ENCODE measurements at regions not wholly inside any gene's neighbourhood (a gene's known extent, or its start where the extent isn't known, plus 50 kb on each side); places are given as distances from the start of the nearest gene placed in this dataset.

DNA sequence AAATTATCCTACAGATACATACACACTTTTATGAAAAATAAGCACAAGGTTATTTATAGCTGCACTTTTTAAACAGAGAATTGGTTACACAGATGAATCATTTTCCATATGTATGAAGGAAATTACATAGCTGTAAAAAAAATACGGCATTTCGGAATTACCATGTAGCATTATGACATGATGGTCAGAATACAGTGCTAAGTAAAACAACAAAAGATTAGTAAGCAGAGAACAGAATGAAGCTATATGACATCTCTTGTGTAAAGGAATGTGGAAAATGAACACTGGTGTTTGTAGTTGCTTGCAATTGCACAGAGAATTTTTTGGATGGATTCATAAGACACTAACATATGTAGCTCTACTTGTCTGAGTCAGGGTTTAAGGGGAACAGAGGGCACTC is 1222.0 kb upstream of the PRKX start:
- H2AFZ ChIP-seq = no peak overlapping the region
- TF ChIP-seq NANOG (IDR thresholded peaks at IDR 0.05; ENCODE audit: borderline replicate concordance) = no peak
- no peak for TF ChIP-seq CTCF (conservative IDR thresholded peaks at IDR 0.05; ENCODE audit: low read depth in 2 of 2)
- H3K36me3 ChIP-seq (ENCODE audit: insufficient read depth) = no peaks in the 10 kb centered on the region
- Mint-ChIP-seq H3K27ac (no peak overlapping the region), H3K9me3 (no peaks in the 10 kb centered on the region), H3K36me3 (ENCODE audit: low read depth) (no peaks in the 10 kb centered on the region), H3K27me3 (ENCODE audit: insufficient read depth, low read depth, poor library complexity) (peaks cover 2% of the 10 kb centered on the region), H3K4me1 (no peaks in the 10 kb centered on the region), H3K4me3 (no peak overlapping the region)
- H3K4me3 ChIP-seq = no peak overlapping the region
- no peak overlapping the region for H3K4me2 ChIP-seq
- no peak for ATAC-seq
- H3F3A ChIP-seq (replicated peaks; ENCODE audit: low read depth) = no peaks in the 10 kb centered on the region
- no peaks in the 10 kb centered on the region for H4K20me1 ChIP-seq (replicated peaks; ENCODE audit: insufficient read depth)
- H3K27me3 ChIP-seq (ENCODE audit: insufficient read depth) = no peaks in the 10 kb centered on the region
- DNase-seq (ENCODE audit: low spot score) = no peak
- H3K4me1 ChIP-seq (ENCODE audit: insufficient read depth) = no peaks in the 10 kb centered on the region
- no peaks in the 10 kb centered on the region for H3K79me2 ChIP-seq (replicated peaks; ENCODE audit: insufficient read depth)
- 0 out of 2 replicates have a peak, but pooled peaks cover 5% of the 10 kb centered on the region for H3K9me2 ChIP-seq (ENCODE audit: insufficient read depth)
- no peak overlapping the region for H3K27ac ChIP-seq (ENCODE audit: low read depth)

DNA sequence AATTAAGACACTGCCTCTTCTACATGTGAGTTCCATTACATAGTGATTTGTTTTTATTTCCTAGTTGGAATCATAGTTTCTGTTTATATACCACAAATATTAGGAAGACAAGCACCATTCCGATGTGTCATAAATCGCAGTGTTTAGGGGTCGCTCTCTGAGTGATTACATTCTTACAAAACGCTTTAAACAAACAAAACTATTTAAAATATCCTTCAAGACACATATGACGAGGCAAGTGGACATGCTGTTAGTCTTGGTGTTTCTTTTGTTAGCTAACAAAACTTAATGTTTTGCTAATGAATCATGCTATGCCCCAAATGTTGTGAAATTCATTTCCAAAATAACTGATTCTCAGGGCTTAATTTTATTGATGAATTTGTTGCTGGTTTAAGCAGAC is 1219.3 kb upstream of the PRKX start:
- DNase-seq (ENCODE audit: low spot score) (no peak), ATAC-seq (no peak)
- Mint-ChIP-seq H3K27me3 (ENCODE audit: insufficient read depth, low read depth, poor library complexity) (peaks cover 2% of the 10 kb centered on the region), H3K4me1 (no peaks in the 10 kb centered on the region), H3K9me3 (no peaks in the 10 kb centered on the region), H3K36me3 (ENCODE audit: low read depth) (no peaks in the 10 kb centered on the region), H3K27ac (no peak overlapping the region), H3K4me3 (no peak overlapping the region)
- no peaks in the 10 kb centered on the region for H3K79me2 ChIP-seq (replicated peaks; ENCODE audit: insufficient read depth)
- no peaks in the 10 kb centered on the region for H3K4me1 ChIP-seq (ENCODE audit: insufficient read depth)
- H4K20me1 ChIP-seq (replicated peaks; ENCODE audit: insufficient read depth) = no peaks in the 10 kb centered on the region
- H2AFZ ChIP-seq = 0 out of 2 replicates have a peak overlapping the region, but pooled peaks have one; percentile 18
- no peak for TF ChIP-seq EZH2phosphoT487 (IDR thresholded peaks at IDR 0.05; ENCODE audit: unreplicated experiment)
- TF ChIP-seq CREB1 (CRISPR knock-in tag; IDR thresholded peaks at IDR 0.05; ENCODE audit: low read depth) = no peak
- TF ChIP-seq, protein P1, sequence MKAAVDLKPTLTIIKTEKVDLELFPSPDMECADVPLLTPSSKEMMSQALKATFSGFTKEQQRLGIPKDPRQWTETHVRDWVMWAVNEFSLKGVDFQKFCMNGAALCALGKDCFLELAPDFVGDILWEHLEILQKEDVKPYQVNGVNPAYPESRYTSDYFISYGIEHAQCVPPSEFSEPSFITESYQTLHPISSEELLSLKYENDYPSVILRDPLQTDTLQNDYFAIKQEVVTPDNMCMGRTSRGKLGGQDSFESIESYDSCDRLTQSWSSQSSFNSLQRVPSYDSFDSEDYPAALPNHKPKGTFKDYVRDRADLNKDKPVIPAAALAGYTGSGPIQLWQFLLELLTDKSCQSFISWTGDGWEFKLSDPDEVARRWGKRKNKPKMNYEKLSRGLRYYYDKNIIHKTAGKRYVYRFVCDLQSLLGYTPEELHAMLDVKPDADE (IDR thresholded peaks at IDR 0.05) = no peak
- no peak for TF ChIP-seq POLR2AphosphoS5 (IDR thresholded peaks at IDR 0.05; ENCODE audit: low read depth)
- TF ChIP-seq ZNF114 (CRISPR knock-in tag; IDR thresholded peaks at IDR 0.05) = no peak
- no peaks in the 10 kb centered on the region for H3K27me3 ChIP-seq (ENCODE audit: insufficient read depth)
- H3F3A ChIP-seq (replicated peaks; ENCODE audit: low read depth) = no peaks in the 10 kb centered on the region
- 0 out of 2 replicates have a peak, but pooled peaks cover 5% of the 10 kb centered on the region for H3K9me2 ChIP-seq (ENCODE audit: insufficient read depth)
- no peak overlapping the region for H3K4me2 ChIP-seq
- no peak overlapping the region for H3K4me3 ChIP-seq
- H3K36me3 ChIP-seq (ENCODE audit: insufficient read depth) = no peaks in the 10 kb centered on the region
- H3K27ac ChIP-seq (ENCODE audit: low read depth) = no peak overlapping the region

- no peaks in the 10 kb centered on the region for H3K27me3 Mint-ChIP-seq (ENCODE audit: insufficient read depth, low read depth, poor library complexity)
- Histone ChIP-seq H3K4me3 (no peak overlapping the region), H2AFZ (no peak overlapping the region)
- TF ChIP-seq NANOG (IDR thresholded peaks at IDR 0.05; ENCODE audit: borderline replicate concordance) = no peak
- TF ChIP-seq POLR2AphosphoS5 (IDR thresholded peaks at IDR 0.05; ENCODE audit: low read depth) = no peak
- TF ChIP-seq EZH2phosphoT487 (IDR thresholded peaks at IDR 0.05; ENCODE audit: unreplicated experiment) = no peak
- TF ChIP-seq, protein P1 (IDR thresholded peaks at IDR 0.05) = no peak
- no peak for TF ChIP-seq JUNB (IDR thresholded peaks at IDR 0.05; ENCODE audit: unreplicated experiment)
- no peak for TF ChIP-seq CTCF (conservative IDR thresholded peaks at IDR 0.05; ENCODE audit: low read depth in 2 of 2)
- no peak for TF ChIP-seq REST (IDR thresholded peaks at IDR 0.05; ENCODE audit: unreplicated experiment)
Measured at GRCh38 chrX:4930426-4930825, 1217.0 kb upstream of the PRKX start.

More at GRCh38 chrX:4930426-4930825, 1217.0 kb upstream of the PRKX start:
- H3F3A ChIP-seq (replicated peaks; ENCODE audit: low read depth) = no peaks in the 10 kb centered on the region
- H4K20me1 ChIP-seq (replicated peaks; ENCODE audit: insufficient read depth) = no peaks in the 10 kb centered on the region
- ATAC-seq = no peak
- H3K9me3 Mint-ChIP-seq = no peaks in the 10 kb centered on the region
- H3K4me3 Mint-ChIP-seq = no peak overlapping the region
- no peak for DNase-seq (ENCODE audit: low spot score)
- no peaks in the 10 kb centered on the region for H3K36me3 ChIP-seq (ENCODE audit: insufficient read depth)
- H3K4me1 ChIP-seq (ENCODE audit: insufficient read depth) = no peaks in the 10 kb centered on the region
- no peaks in the 10 kb centered on the region for H3K27me3 ChIP-seq (ENCODE audit: insufficient read depth)
- H3K27ac ChIP-seq (ENCODE audit: low read depth) = no peak overlapping the region
- 0 out of 2 replicates have a peak, but pooled peaks cover 5% of the 10 kb centered on the region for H3K9me2 ChIP-seq (ENCODE audit: insufficient read depth)
- no peak overlapping the region for H3K4me2 ChIP-seq
- no peaks in the 10 kb centered on the region for H3K4me1 Mint-ChIP-seq
- H3K36me3 Mint-ChIP-seq (ENCODE audit: low read depth) = no peaks in the 10 kb centered on the region
- no peaks in the 10 kb centered on the region for H3K79me2 ChIP-seq (replicated peaks; ENCODE audit: insufficient read depth)
- no peak overlapping the region for H3K27ac Mint-ChIP-seq
